HL-60 (cell line): ENCODE measurements at regions not wholly inside any gene's neighbourhood (a gene's known extent, or its start where the extent isn't known, plus 50 kb on each side); places are given as distances from the start of the nearest gene placed in this dataset.

Experiments used
- DNase-seq, 2 experiments: peaks; one replicate each; pipeline ENCODE4 v3.0.0-alpha.2; 2010 to 2020; ENCODE audit warnings: low read depth in 1 of 2, low spot score in 1 of 2
- H3K27ac ChIP-seq: fragments of 250-450 bp; sonication (Bioruptor Pico); replicated peaks from 2 replicates; pipeline ENCODE4 v1.5.1; 2020; ENCODE audit warnings: mild to moderate bottlenecking, moderate library complexity
- H3K27me3 ChIP-seq: fragments of 250-450 bp; sonication (Bioruptor Pico); 2 replicates; pipeline ENCODE4 v1.5.1; 2021; ENCODE audit warnings: mild to moderate bottlenecking, moderate library complexity; ENCODE audit not compliant: insufficient read depth, poor library complexity, severe bottlenecking
- H3K4me3 ChIP-seq: replicated peaks from 2 replicates; pipeline ENCODE4 v1.5.1; 2011; ENCODE audit warnings: mild to moderate bottlenecking, control low read depth, low read length; ENCODE audit not compliant: insufficient read depth
- CTCF ChIP-seq: IDR thresholded peaks from one replicate; pipeline ENCODE4 v1.5.1; 2011; ENCODE audit warnings: low read length, control low read depth, inconsistent platforms; ENCODE audit not compliant: insufficient read depth
- GABPA ChIP-seq: IDR thresholded peaks from 2 replicates; pipeline ENCODE4 v1.6.1; 2012; ENCODE audit warnings: low read depth
- POLR2AphosphoS5 ChIP-seq: IDR thresholded peaks from 2 replicates; pipeline ENCODE4 v1.6.1; 2012; ENCODE audit warnings: low read depth
- SPI1 ChIP-seq: IDR thresholded peaks from 2 replicates; pipeline ENCODE4 v1.6.1; 2012; ENCODE audit warnings: low read depth, mild to moderate bottlenecking, borderline replicate concordance
- TF ChIP-seq, protein P1 (sequence below): IDR thresholded peaks from 2 replicates; pipeline ENCODE4 v1.6.1; 2012; ENCODE audit warnings: low read depth; ENCODE audit not compliant: insufficient replicate concordance

GRCh38 chr10:62893036-62893435 lies 76.9 kb upstream of the EGR2 start:
- TF ChIP-seq SPI1 (no peak), CTCF (no peak), POLR2AphosphoS5 (no peak), GABPA (no peak)
- TF ChIP-seq, protein P1, sequence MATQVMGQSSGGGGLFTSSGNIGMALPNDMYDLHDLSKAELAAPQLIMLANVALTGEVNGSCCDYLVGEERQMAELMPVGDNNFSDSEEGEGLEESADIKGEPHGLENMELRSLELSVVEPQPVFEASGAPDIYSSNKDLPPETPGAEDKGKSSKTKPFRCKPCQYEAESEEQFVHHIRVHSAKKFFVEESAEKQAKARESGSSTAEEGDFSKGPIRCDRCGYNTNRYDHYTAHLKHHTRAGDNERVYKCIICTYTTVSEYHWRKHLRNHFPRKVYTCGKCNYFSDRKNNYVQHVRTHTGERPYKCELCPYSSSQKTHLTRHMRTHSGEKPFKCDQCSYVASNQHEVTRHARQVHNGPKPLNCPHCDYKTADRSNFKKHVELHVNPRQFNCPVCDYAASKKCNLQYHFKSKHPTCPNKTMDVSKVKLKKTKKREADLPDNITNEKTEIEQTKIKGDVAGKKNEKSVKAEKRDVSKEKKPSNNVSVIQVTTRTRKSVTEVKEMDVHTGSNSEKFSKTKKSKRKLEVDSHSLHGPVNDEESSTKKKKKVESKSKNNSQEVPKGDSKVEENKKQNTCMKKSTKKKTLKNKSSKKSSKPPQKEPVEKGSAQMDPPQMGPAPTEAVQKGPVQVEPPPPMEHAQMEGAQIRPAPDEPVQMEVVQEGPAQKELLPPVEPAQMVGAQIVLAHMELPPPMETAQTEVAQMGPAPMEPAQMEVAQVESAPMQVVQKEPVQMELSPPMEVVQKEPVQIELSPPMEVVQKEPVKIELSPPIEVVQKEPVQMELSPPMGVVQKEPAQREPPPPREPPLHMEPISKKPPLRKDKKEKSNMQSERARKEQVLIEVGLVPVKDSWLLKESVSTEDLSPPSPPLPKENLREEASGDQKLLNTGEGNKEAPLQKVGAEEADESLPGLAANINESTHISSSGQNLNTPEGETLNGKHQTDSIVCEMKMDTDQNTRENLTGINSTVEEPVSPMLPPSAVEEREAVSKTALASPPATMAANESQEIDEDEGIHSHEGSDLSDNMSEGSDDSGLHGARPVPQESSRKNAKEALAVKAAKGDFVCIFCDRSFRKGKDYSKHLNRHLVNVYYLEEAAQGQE, result no peak
- Histone ChIP-seq H3K4me3 (no peak overlapping the region), H3K27ac (no peak overlapping the region), H3K27me3 (no peaks in the 10 kb centered on the region)
- no peak for DNase-seq

DNA sequence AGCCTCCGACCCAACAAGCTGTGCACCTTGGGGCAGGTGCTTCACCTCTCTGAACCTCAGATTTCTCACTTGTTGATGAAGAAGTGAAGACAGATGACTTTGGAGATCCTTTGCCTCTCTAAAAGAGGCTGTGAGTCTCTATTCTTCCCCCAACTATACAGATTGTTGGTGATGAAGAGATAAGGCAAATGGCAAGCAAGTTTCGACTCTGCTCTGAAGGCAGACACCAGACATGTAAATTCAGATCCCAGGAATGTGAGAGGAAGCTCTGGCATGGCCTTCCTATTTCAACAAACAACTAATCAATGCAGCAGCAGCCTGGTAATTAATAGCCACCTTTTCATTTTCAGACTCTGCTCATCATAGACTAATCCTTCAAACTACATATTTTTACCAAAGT lies 74.2 kb upstream of the EGR2 start:
- no peak for TF ChIP-seq POLR2AphosphoS5
- TF ChIP-seq, protein P1, result no peak
- H3K27ac ChIP-seq, result no peak overlapping the region
- no peak overlapping the region for H3K4me3 ChIP-seq

GRCh38 chr10:62887642-62888041 lies 71.5 kb upstream of the EGR2 start:
- Histone ChIP-seq H3K27ac (no peak overlapping the region), H3K4me3 (no peak overlapping the region), H3K27me3 (no peaks in the 10 kb centered on the region)
- no peak for DNase-seq
- TF ChIP-seq GABPA (no peak), POLR2AphosphoS5 (no peak), SPI1 (no peak), CTCF (no peak)
- TF ChIP-seq, protein P1, result no peak

More for the DNA sequence above, 74.2 kb upstream of the EGR2 start:
- DNase-seq, result no peak
- H3K27me3 ChIP-seq, result no peaks in the 10 kb centered on the region
